Bronchial epithelial cell (primary cell): ENCODE measurements at regions not wholly inside any gene's neighbourhood (a gene's known extent, or its start where the extent isn't known, plus 50 kb on each side); places are given as distances from the start of the nearest gene placed in this dataset.
A peak's percentile ranks its signal among the peaks of the same experiment; 100 is the strongest.

Experiments
- DNase-seq: peaks from one replicate; pipeline ENCODE4 v3.0.0-alpha.2; 2010; ENCODE audit warnings: low read depth
- FAIRE-seq: peaks from 2 replicates; lab custom pipeline; 2011; peaks lifted over from hg19 to GRCh38; lab: Jason Lieb, UNC
- H3K27me3 ChIP-seq: 2 replicates; pipeline ENCODE4 v1.5.1; 2011; ENCODE audit warnings: low read length; ENCODE audit not compliant: control insufficient read depth, insufficient read depth
- H3K36me3 ChIP-seq: 2 replicates; pipeline ENCODE4 v1.5.1; 2011; ENCODE audit warnings: low read length; ENCODE audit not compliant: control insufficient read depth, insufficient read depth
- H3K4me3 ChIP-seq: 2 replicates; pipeline ENCODE4 v1.5.1; 2011; ENCODE audit warnings: mild to moderate bottlenecking, low read depth, low read length, control low read depth
- CTCF ChIP-seq: IDR thresholded peaks from 2 replicates; pipeline ENCODE4 v1.5.1; 2011; ENCODE audit warnings: mild to moderate bottlenecking, moderate library complexity, low read length, control low read depth, inconsistent platforms; ENCODE audit not compliant: insufficient read depth, severe bottlenecking

GRCh38 chr9:79040671-79041070 lies 531.1 kb upstream of the TLE4 start:
- no peak for TF ChIP-seq CTCF
- no peak for DNase-seq
- no peaks in the 10 kb centered on the region for H3K36me3 ChIP-seq
- no peaks in the 10 kb centered on the region for H3K27me3 ChIP-seq
- no peak for FAIRE-seq
- H3K4me3 ChIP-seq = no peak overlapping the region

- H3K36me3 ChIP-seq = no peaks in the 10 kb centered on the region
- FAIRE-seq (no peak), DNase-seq (peak; percentile 79)
- no peak overlapping the region for H3K4me3 ChIP-seq
- no peak for TF ChIP-seq CTCF
- no peaks in the 10 kb centered on the region for H3K27me3 ChIP-seq
Measured at GRCh38 chr9:79041266-79041665, 530.5 kb upstream of the TLE4 start.

- no peak overlapping the region for H3K4me3 ChIP-seq
- TF ChIP-seq CTCF = no peak
- H3K36me3 ChIP-seq = no peaks in the 10 kb centered on the region
- DNase-seq = no peak
- no peaks in the 10 kb centered on the region for H3K27me3 ChIP-seq
- no peak for FAIRE-seq
Measured at GRCh38 chr9:79043916-79044315, 527.8 kb upstream of the TLE4 start.

GRCh38 chr9:79046401-79046800 lies 525.4 kb upstream of the TLE4 start:
- TF ChIP-seq CTCF = no peak
- no peak overlapping the region for H3K4me3 ChIP-seq
- no peaks in the 10 kb centered on the region for H3K36me3 ChIP-seq
- no peaks in the 10 kb centered on the region for H3K27me3 ChIP-seq
- FAIRE-seq (no peak), DNase-seq (peak; percentile 20)

- TF ChIP-seq CTCF = no peak
- H3K36me3 ChIP-seq = no peaks in the 10 kb centered on the region
Measured at GRCh38 chr9:79049371-79049770, 522.4 kb upstream of the TLE4 start.

GRCh38 chr9:79053598-79053997 lies 518.2 kb upstream of the TLE4 start:
- no peak for FAIRE-seq
- DNase-seq = peak; percentile 84
- no peak for TF ChIP-seq CTCF

More at GRCh38 chr9:79049371-79049770, 522.4 kb upstream of the TLE4 start:
- DNase-seq (no peak), FAIRE-seq (no peak)
- no peak overlapping the region for H3K4me3 ChIP-seq
- no peaks in the 10 kb centered on the region for H3K27me3 ChIP-seq

More at GRCh38 chr9:79053598-79053997, 518.2 kb upstream of the TLE4 start:
- H3K27me3 ChIP-seq = no peaks in the 10 kb centered on the region
- H3K36me3 ChIP-seq = no peaks in the 10 kb centered on the region
- no peak overlapping the region for H3K4me3 ChIP-seq
